ENCODE measurements at regions not wholly inside any gene's neighbourhood (a gene's known extent, or its start where the extent isn't known, plus 50 kb on each side); places are given as distances from the start of the nearest gene placed in this dataset.

DNA sequence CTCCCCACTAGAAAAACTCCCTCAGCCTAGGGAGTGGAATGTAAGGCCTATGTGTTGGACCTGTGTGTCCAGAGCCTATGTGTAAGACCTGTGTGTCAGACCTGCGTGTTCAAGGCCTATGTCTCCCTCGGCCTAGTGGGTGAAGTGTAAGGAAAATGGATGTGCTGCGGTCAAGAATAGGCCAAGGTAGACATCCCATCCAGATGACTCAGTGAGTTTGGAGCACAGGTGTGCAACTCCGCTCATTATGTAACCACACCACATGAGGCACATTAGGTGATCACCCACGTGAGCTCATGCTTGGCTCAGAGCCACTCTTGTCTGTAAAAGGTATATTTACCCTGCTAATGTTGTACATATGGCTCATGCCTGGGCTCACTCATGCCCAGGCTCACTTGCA is 565.3 kb upstream of the CRIM1 start:
- no peaks in the 10 kb centered on the region for H3K4me1 Mint-ChIP-seq (ENCODE audit: low read depth)
- no peak overlapping the region for H3K4me3 Mint-ChIP-seq (ENCODE audit: unreplicated experiment)
- H3K36me3 Mint-ChIP-seq (ENCODE audit: low read depth): no peaks in the 10 kb centered on the region
- H3K27me3 Mint-ChIP-seq (ENCODE audit: low read depth): peaks cover 11% of the 10 kb centered on the region
- peaks cover 6% of the 10 kb centered on the region for H3K9me3 Mint-ChIP-seq (ENCODE audit: low read depth)
- TF ChIP-seq, protein P1, sequence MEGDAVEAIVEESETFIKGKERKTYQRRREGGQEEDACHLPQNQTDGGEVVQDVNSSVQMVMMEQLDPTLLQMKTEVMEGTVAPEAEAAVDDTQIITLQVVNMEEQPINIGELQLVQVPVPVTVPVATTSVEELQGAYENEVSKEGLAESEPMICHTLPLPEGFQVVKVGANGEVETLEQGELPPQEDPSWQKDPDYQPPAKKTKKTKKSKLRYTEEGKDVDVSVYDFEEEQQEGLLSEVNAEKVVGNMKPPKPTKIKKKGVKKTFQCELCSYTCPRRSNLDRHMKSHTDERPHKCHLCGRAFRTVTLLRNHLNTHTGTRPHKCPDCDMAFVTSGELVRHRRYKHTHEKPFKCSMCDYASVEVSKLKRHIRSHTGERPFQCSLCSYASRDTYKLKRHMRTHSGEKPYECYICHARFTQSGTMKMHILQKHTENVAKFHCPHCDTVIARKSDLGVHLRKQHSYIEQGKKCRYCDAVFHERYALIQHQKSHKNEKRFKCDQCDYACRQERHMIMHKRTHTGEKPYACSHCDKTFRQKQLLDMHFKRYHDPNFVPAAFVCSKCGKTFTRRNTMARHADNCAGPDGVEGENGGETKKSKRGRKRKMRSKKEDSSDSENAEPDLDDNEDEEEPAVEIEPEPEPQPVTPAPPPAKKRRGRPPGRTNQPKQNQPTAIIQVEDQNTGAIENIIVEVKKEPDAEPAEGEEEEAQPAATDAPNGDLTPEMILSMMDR (IDR thresholded peaks at IDR 0.05): no peak
- DNase-seq (ENCODE audit: low spot score): no peak
- no peak overlapping the region for H3K27ac Mint-ChIP-seq (ENCODE audit: unreplicated experiment)

GRCh38 chr2:35788543-35788942 is 567.0 kb upstream of the CRIM1 start:
- TF ChIP-seq, protein P1 (IDR thresholded peaks at IDR 0.05): no peak
- Mint-ChIP-seq H3K4me1 (ENCODE audit: low read depth) (no peaks in the 10 kb centered on the region), H3K27me3 (ENCODE audit: low read depth) (peaks cover 4% of the 10 kb centered on the region), H3K27ac (ENCODE audit: unreplicated experiment) (no peak overlapping the region), H3K4me3 (ENCODE audit: unreplicated experiment) (no peak overlapping the region), H3K9me3 (ENCODE audit: low read depth) (peaks cover 6% of the 10 kb centered on the region), H3K36me3 (ENCODE audit: low read depth) (no peaks in the 10 kb centered on the region)
- peak; percentile 54 for DNase-seq (ENCODE audit: low spot score)

- no peak overlapping the region for H3K27ac Mint-ChIP-seq (ENCODE audit: unreplicated experiment)
- no peak overlapping the region for H3K4me3 Mint-ChIP-seq (ENCODE audit: unreplicated experiment)
- peaks cover 2% of the 10 kb centered on the region for H3K27me3 Mint-ChIP-seq (ENCODE audit: low read depth)
- no peaks in the 10 kb centered on the region for H3K4me1 Mint-ChIP-seq (ENCODE audit: low read depth)
- no peaks in the 10 kb centered on the region for H3K36me3 Mint-ChIP-seq (ENCODE audit: low read depth)
- peaks cover 6% of the 10 kb centered on the region for H3K9me3 Mint-ChIP-seq (ENCODE audit: low read depth)
- TF ChIP-seq, protein P1 (IDR thresholded peaks at IDR 0.05): no peak
- DNase-seq (ENCODE audit: low spot score): no peak
Observed at GRCh38 chr2:35787302-35788031, 568.1 kb upstream of the CRIM1 start.

GRCh38 chr2:35785564-35785963 is 570.0 kb upstream of the CRIM1 start:
- TF ChIP-seq, protein P1 (IDR thresholded peaks at IDR 0.05): no peak
- DNase-seq (ENCODE audit: low spot score): no peak
- peaks cover 4% of the 10 kb centered on the region for H3K9me3 Mint-ChIP-seq (ENCODE audit: low read depth)
- H3K27me3 Mint-ChIP-seq (ENCODE audit: low read depth): peaks cover 4% of the 10 kb centered on the region
- no peaks in the 10 kb centered on the region for H3K4me1 Mint-ChIP-seq (ENCODE audit: low read depth)
- H3K36me3 Mint-ChIP-seq (ENCODE audit: low read depth): no peaks in the 10 kb centered on the region
- H3K4me3 Mint-ChIP-seq (ENCODE audit: unreplicated experiment): no peak overlapping the region
- H3K27ac Mint-ChIP-seq (ENCODE audit: unreplicated experiment): no peak overlapping the region

DNA sequence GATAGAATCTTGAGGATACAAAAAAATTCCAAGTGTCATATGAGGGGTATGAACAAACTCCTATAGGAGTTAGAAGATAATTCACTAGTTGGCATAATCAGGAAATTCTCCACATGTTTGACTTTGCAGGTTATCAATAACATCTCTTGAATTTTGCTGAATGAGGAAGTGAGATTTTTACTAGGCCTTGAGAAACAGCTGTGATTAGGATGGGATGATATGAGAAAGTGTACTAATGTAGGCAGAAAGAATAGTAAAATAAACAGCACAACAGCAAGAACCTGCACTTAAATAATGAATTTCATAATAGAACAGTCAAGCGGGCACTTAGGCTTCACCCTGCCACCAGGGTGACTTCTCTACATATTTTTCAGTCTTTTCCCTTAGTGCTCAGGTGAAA is 570.8 kb upstream of the CRIM1 start:
- no peak for DNase-seq (ENCODE audit: low spot score)
- Mint-ChIP-seq H3K4me1 (ENCODE audit: low read depth) (no peaks in the 10 kb centered on the region), H3K9me3 (ENCODE audit: low read depth) (peaks cover 7% of the 10 kb centered on the region), H3K36me3 (ENCODE audit: low read depth) (no peaks in the 10 kb centered on the region), H3K27ac (ENCODE audit: unreplicated experiment) (no peak overlapping the region), H3K4me3 (ENCODE audit: unreplicated experiment) (no peak overlapping the region), H3K27me3 (ENCODE audit: low read depth) (peaks cover 4% of the 10 kb centered on the region)
- TF ChIP-seq, protein P1 (IDR thresholded peaks at IDR 0.05): no peak
